ENCODE measurements at regions not wholly inside any gene's neighbourhood (a gene's known extent, or its start where the extent isn't known, plus 50 kb on each side); places are given as distances from the start of the nearest gene placed in this dataset.

GRCh38 chr2:2621855-2622254 lies 290.8 kb upstream of the MYT1L start:
- TF ChIP-seq CTCF (IDR thresholded peaks at IDR 0.05 in 4 of 5, conservative IDR thresholded peaks at IDR 0.05 in 1 of 5) (no peak), POLR2A (IDR thresholded peaks at IDR 0.05) (no peak)

All from gastrocnemius medialis (tissue), 4 donors.